GM12878 (cell line): ENCODE measurements at regions not wholly inside any gene's neighbourhood (a gene's known extent, or its start where the extent isn't known, plus 50 kb on each side); places are given as distances from the start of the nearest gene placed in this dataset.

Experiments used
- BCLAF1 ChIP-seq: fragments of 450-650 bp; IDR thresholded peaks from 2 replicates; pipeline ENCODE4 v1.6.1; 2017; ENCODE audit warnings: antibody characterized with exemption, mild to moderate bottlenecking, moderate library complexity
- CHD2 ChIP-seq: IDR thresholded peaks from 2 replicates; pipeline ENCODE4 v1.6.1; 2011; ENCODE audit warnings: low read depth, low read length, improper control_type of control experiment, borderline replicate concordance
- CHD4 ChIP-seq: fragments of 200-600 bp; sonication (generic); IDR thresholded peaks from 2 replicates; pipeline ENCODE4 v1.6.1; 2016; ENCODE audit warnings: mild to moderate bottlenecking
- EGR1 ChIP-seq, 2 experiments: IDR thresholded peaks; 1 replicate in 1 of 2; 2 replicates in 1 of 2; pipeline ENCODE4 v1.6.1; 2011 to 2012; ENCODE audit warnings: low read depth in 2 of 2, low read length in 2 of 2, borderline replicate concordance in 1 of 2, mild to moderate bottlenecking in 1 of 2, moderate library complexity in 1 of 2
- FOS ChIP-seq: IDR thresholded peaks from 3 replicates; pipeline ENCODE4 v1.6.1; 2011; ENCODE audit warnings: borderline replicate concordance; ENCODE audit not compliant: insufficient read length; ENCODE audit errors: extremely low read depth
- HCFC1 ChIP-seq: fragments of 150-350 bp; IDR thresholded peaks from 2 replicates; pipeline ENCODE4 v1.6.1; 2014; ENCODE audit warnings: low read length
- HDAC2 ChIP-seq: fragments of 200-600 bp; sonication (generic); IDR thresholded peaks from 2 replicates; pipeline ENCODE4 v1.6.1; 2017
- IRF5 ChIP-seq: fragments of 450-650 bp; IDR thresholded peaks from 2 replicates; pipeline ENCODE4 v1.6.1; 2017; ENCODE audit warnings: borderline replicate concordance
- KDM1A ChIP-seq: fragments of 200-600 bp; sonication (generic); IDR thresholded peaks from 2 replicates; pipeline ENCODE4 v1.6.1; 2016; ENCODE audit warnings: borderline replicate concordance
- MTA2 ChIP-seq: fragments of 450-650 bp; IDR thresholded peaks from 2 replicates; pipeline ENCODE4 v1.6.1; 2016; ENCODE audit warnings: low read depth, mild to moderate bottlenecking, moderate library complexity
- NRF1 ChIP-seq: conservative IDR thresholded peaks from 2 replicates; pipeline ENCODE4 v1.6.1; 2011; ENCODE audit warnings: mild to moderate bottlenecking, low read depth, low read length, improper control_type of control experiment
- POU2F2 ChIP-seq: IDR thresholded peaks from 3 replicates; pipeline ENCODE4 v1.6.1; 2011; ENCODE audit warnings: low read depth, mild to moderate bottlenecking, low read length, borderline replicate concordance
- RCOR1 ChIP-seq: conservative IDR thresholded peaks from 2 replicates; pipeline ENCODE4 v1.6.1; 2012; ENCODE audit warnings: low read depth, low read length, improper control_type of control experiment
- RELA ChIP-seq: fragments of 450-650 bp; IDR thresholded peaks from 2 replicates; pipeline ENCODE4 v1.8.0; 2014; ENCODE audit warnings: borderline replicate concordance; ENCODE audit not compliant: partially characterized antibody
- RFX5 ChIP-seq: IDR thresholded peaks from 2 replicates; pipeline ENCODE4 v1.6.1; 2011; ENCODE audit warnings: low read depth, low read length, improper control_type of control experiment
- SIX5 ChIP-seq: IDR thresholded peaks from 2 replicates; pipeline ENCODE4 v1.6.1; 2011; ENCODE audit warnings: mild to moderate bottlenecking, low read depth, low read length, moderate library complexity; ENCODE audit not compliant: severe bottlenecking
- SREBF1 ChIP-seq: IDR thresholded peaks from 2 replicates; pipeline ENCODE4 v1.6.1; 2012; ENCODE audit warnings: mild to moderate bottlenecking, low read length
- SRF ChIP-seq, 2 experiments: IDR thresholded peaks; 2 replicates each; pipeline ENCODE4 v1.6.1; 2011; ENCODE audit warnings: low read depth in 2 of 2, low read length in 2 of 2, mild to moderate bottlenecking in 1 of 2, moderate library complexity in 1 of 2
- TARDBP ChIP-seq: IDR thresholded peaks from 2 replicates; pipeline ENCODE4 v1.6.1; 2016; ENCODE audit warnings: borderline replicate concordance
- TCF12 ChIP-seq: IDR thresholded peaks from 2 replicates; pipeline ENCODE4 v1.6.1; 2011; ENCODE audit warnings: low read depth, mild to moderate bottlenecking, low read length
- TCF3 ChIP-seq: IDR thresholded peaks from 2 replicates; pipeline ENCODE4 v1.6.1; 2012; ENCODE audit warnings: low read depth, mild to moderate bottlenecking, low read length, borderline replicate concordance; ENCODE audit not compliant: insufficient read depth
- USF1 ChIP-seq: IDR thresholded peaks from 2 replicates; pipeline ENCODE4 v1.6.1; 2011; ENCODE audit warnings: borderline replicate concordance, low read depth, mild to moderate bottlenecking, moderate library complexity, mixed read lengths, low read length; ENCODE audit not compliant: insufficient read depth; ENCODE audit errors: extremely low read length
- ZNF687 ChIP-seq: fragments of 450-650 bp; IDR thresholded peaks from 2 replicates; pipeline ENCODE4 v1.6.1; 2017; ENCODE audit warnings: mild to moderate bottlenecking, moderate library complexity

GRCh38 chr17:70365091-70365583 is 195.8 kb downstream of the KCNJ2 start (continued):
- TF ChIP-seq RFX5 (no peak), SIX5 (no peak), POU2F2 (peak; percentile 66; the same call in 1 of the 3 replicates), KDM1A (no peak), NRF1 (no peak), SREBF1 (no peak), USF1 (no peak), FOS (no peak), TARDBP (no peak), BCLAF1 (no peak), RCOR1 (no peak), HCFC1 (no peak), CHD2 (no peak), CHD4 (no peak), IRF5 (no peak), EGR1 (IDR thresholded peaks at IDR 0.05; ENCODE audit: borderline replicate concordance in 1 of 2, low read depth in 2 of 2, low read length in 2 of 2) (0 out of 3 replicates have a peak, but pooled peaks of 1 of the 2 experiments have one; percentile 52), TCF3 (no peak), SRF (IDR thresholded peaks at IDR 0.05; ENCODE audit: low read depth in 2 of 2, low read length in 2 of 2) (peak in 1 of 2 experiments; percentile 55; a peak in 1 of 4 replicates), ZNF687 (no peak; the same call in 1 of the 2 replicates), TCF12 (0 out of 2 replicates have a peak, but pooled peaks have one; percentile 73), MTA2 (peak; percentile 97), RELA (no peak), HDAC2 (no peak)
